OCI-LY3 (cell line): ENCODE measurements at regions not wholly inside any gene's neighbourhood (a gene's known extent, or its start where the extent isn't known, plus 50 kb on each side); places are given as distances from the start of the nearest gene placed in this dataset.

Experiments
- H2AFZ ChIP-seq: fragments of 200-600, 300-600 bp; shearing (Covaris generic); 2 replicates; pipeline ENCODE4 v1.6.0; 2014; ENCODE audit warnings: antibody characterized with exemption, low read depth, low read length
- H3K27ac ChIP-seq: fragments of 200-600, 300-600 bp; sonication (generic); 2 replicates; pipeline ENCODE4 v1.5.1; 2014; ENCODE audit warnings: mild to moderate bottlenecking, low read length, moderate library complexity, mixed read lengths
- H3K27me3 ChIP-seq: fragments of 200-600, 300-600 bp; sonication (generic); 2 replicates; pipeline ENCODE4 v1.6.1; 2014; ENCODE audit warnings: low read depth, low read length, mixed read lengths
- H3K36me3 ChIP-seq: fragments of 200-600, 300-600 bp; sonication (generic); replicated peaks from 2 replicates; pipeline ENCODE3; 2014; ENCODE audit warnings: low read depth, low read length, mixed read lengths
- H3K4me1 ChIP-seq: fragments of 300-600, 200-600 bp; sonication (generic); 2 replicates; pipeline ENCODE4 v1.6.1; 2014; ENCODE audit warnings: low read length, mixed read lengths
- H3K4me2 ChIP-seq: fragments of 200-600, 300-600 bp; sonication (generic); 2 replicates; pipeline ENCODE4 v1.6.1; 2014; ENCODE audit warnings: low read length, mixed read lengths
- H3K4me3 ChIP-seq: fragments of 300-600, 200-600 bp; sonication (generic); 2 replicates; pipeline ENCODE4 v1.5.1; 2014; ENCODE audit warnings: antibody characterized with exemption, mild to moderate bottlenecking, low read length, moderate library complexity
- H3K79me2 ChIP-seq: fragments of 300-600, 200-600 bp; shearing (Covaris generic); 2 replicates; pipeline ENCODE4 v1.6.1; 2014; ENCODE audit warnings: mild to moderate bottlenecking, low read length, mixed read lengths
- H3K9ac ChIP-seq: fragments of 300-600, 200-600 bp; shearing (Covaris generic); 2 replicates; pipeline ENCODE4 v1.6.0; 2014; ENCODE audit warnings: mild to moderate bottlenecking, low read length, moderate library complexity
- H3K9me3 ChIP-seq: fragments of 200-600, 300-600 bp; shearing (Covaris generic); 2 replicates; pipeline ENCODE4 v1.6.1; 2014; ENCODE audit warnings: low read length, mixed read lengths; ENCODE audit not compliant: insufficient read depth
- H4K20me1 ChIP-seq: fragments of 200-600, 300-600 bp; sonication (generic); 2 replicates; pipeline ENCODE4 v1.6.1; 2016; ENCODE audit warnings: low read length, mixed read lengths; ENCODE audit not compliant: insufficient read depth
- CTCF ChIP-seq: fragments of 200-600, 300-600 bp; sonication (generic); IDR thresholded peaks from 2 replicates; pipeline ENCODE4 v1.5.1; 2014; ENCODE audit warnings: antibody characterized with exemption, low read length, low read depth
- EZH2phosphoT487 ChIP-seq: fragments of 200-600 bp; shearing (Covaris generic); IDR thresholded peaks from 2 replicates; pipeline ENCODE4 v1.6.1; 2018; ENCODE audit warnings: antibody characterized with exemption, mixed run types, low read depth

- Histone ChIP-seq H3K27me3 (peaks cover 36% of the 10 kb centered on the region), H3K4me2 (no peak overlapping the region), H3K4me3 (no peak overlapping the region), H4K20me1 (no peaks in the 10 kb centered on the region), H3K79me2 (no peaks in the 10 kb centered on the region), H3K9me3 (no peaks in the 10 kb centered on the region), H3K27ac (no peak overlapping the region), H2AFZ (no peak overlapping the region), H3K9ac (no peak overlapping the region), H3K4me1 (peaks cover 29% of the 10 kb centered on the region), H3K36me3 (no peaks in the 10 kb centered on the region)
- TF ChIP-seq CTCF (no peak), EZH2phosphoT487 (no peak)
Measured at GRCh38 chr17:79137015-79137788, 62.6 kb downstream of the ENGASE start.

GRCh38 chr17:79136596-79136995 lies 62.0 kb downstream of the ENGASE start:
- no peak for TF ChIP-seq CTCF
- TF ChIP-seq EZH2phosphoT487: no peak
- no peaks in the 10 kb centered on the region for H3K36me3 ChIP-seq
- no peak overlapping the region for H3K9ac ChIP-seq

More at GRCh38 chr17:79136596-79136995, 62.0 kb downstream of the ENGASE start:
- H3K79me2 ChIP-seq: no peaks in the 10 kb centered on the region
- no peak overlapping the region for H3K4me2 ChIP-seq
- no peaks in the 10 kb centered on the region for H3K9me3 ChIP-seq
- H4K20me1 ChIP-seq: no peaks in the 10 kb centered on the region
- H3K4me1 ChIP-seq: peaks cover 23% of the 10 kb centered on the region
- H3K4me3 ChIP-seq: no peak overlapping the region
- no peak overlapping the region for H3K27ac ChIP-seq
- H2AFZ ChIP-seq: no peak overlapping the region
- H3K27me3 ChIP-seq: peaks cover 34% of the 10 kb centered on the region
